A549 (cell line): ENCODE measurements at regions not wholly inside any gene's neighbourhood (a gene's known extent, or its start where the extent isn't known, plus 50 kb on each side); places are given as distances from the start of the nearest gene placed in this dataset.
"Not testable (repeated sequence)": the region's sequence is repeated elsewhere in the genome, so short reads cannot be mapped to it uniquely, and the experiment has no call there.

ENCODE experiments used
- JUN ChIP-seq, 2 experiments: fragments of >200 bp; sonication (Bioruptor Twin); formaldehyde crosslinking; IDR thresholded peaks; 2 replicates in 1 of 2; 3 replicates in 1 of 2; pipeline ENCODE4 v1.6.1; 2016 to 2017
- NFE2L2 ChIP-seq: fragments of 150-350 bp; conservative IDR thresholded peaks from 2 replicates; pipeline ENCODE4 v1.6.1; 2014; ENCODE audit warnings: low read length
- POLR2A ChIP-seq: IDR thresholded peaks from 2 replicates; pipeline ENCODE4 v1.6.1; 2012; ENCODE audit warnings: mild to moderate bottlenecking, low read length
- RFX5 ChIP-seq: fragments of 450-650 bp; IDR thresholded peaks from 2 replicates; pipeline ENCODE4 v1.7.1; 2014; ENCODE audit warnings: antibody characterized with exemption, mild to moderate bottlenecking, moderate library complexity
- RNF2 ChIP-seq: fragments of 200-600 bp; sonication (generic); IDR thresholded peaks from 2 replicates; pipeline ENCODE4 v1.6.1; 2016; ENCODE audit warnings: low read depth, mild to moderate bottlenecking, antibody characterized with exemption, moderate library complexity, borderline replicate concordance
- TF ChIP-seq, protein P1 (sequence below): fragments of 200-600 bp; sonication (generic); IDR thresholded peaks from 2 replicates; pipeline ENCODE4 v1.6.1; 2016; ENCODE audit warnings: antibody characterized with exemption, mild to moderate bottlenecking, moderate library complexity
- TF ChIP-seq, protein P2 (sequence below): fragments of >200 bp; sonication (Bioruptor Twin); formaldehyde crosslinking; IDR thresholded peaks from 3 replicates; pipeline ENCODE4 v1.5.1; 2016

DNA sequence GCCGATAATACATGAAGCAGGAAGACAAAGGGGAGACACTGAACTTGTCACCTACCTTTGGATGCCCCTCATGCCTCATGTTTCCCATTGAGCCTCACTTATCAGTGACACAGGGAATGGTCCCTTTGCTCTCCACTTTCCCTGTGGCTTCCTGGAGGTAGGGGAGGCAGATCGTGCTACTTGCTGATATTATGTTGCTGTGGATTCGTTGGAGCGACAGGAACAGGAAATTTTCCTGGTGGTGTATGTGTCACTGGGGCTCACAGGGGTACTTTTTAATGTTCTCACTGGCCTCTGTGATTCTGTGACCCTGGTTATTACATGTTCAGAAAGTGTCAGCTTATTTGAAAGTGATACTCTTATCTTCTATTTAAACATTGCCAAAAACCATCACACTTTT is 72.7 kb upstream of the VKORC1L1 start:
- TF ChIP-seq RNF2; JUN (IDR thresholded peaks at IDR 0.05); NFE2L2; RFX5; POLR2A: not testable (repeated sequence)
- TF ChIP-seq, protein P1, sequence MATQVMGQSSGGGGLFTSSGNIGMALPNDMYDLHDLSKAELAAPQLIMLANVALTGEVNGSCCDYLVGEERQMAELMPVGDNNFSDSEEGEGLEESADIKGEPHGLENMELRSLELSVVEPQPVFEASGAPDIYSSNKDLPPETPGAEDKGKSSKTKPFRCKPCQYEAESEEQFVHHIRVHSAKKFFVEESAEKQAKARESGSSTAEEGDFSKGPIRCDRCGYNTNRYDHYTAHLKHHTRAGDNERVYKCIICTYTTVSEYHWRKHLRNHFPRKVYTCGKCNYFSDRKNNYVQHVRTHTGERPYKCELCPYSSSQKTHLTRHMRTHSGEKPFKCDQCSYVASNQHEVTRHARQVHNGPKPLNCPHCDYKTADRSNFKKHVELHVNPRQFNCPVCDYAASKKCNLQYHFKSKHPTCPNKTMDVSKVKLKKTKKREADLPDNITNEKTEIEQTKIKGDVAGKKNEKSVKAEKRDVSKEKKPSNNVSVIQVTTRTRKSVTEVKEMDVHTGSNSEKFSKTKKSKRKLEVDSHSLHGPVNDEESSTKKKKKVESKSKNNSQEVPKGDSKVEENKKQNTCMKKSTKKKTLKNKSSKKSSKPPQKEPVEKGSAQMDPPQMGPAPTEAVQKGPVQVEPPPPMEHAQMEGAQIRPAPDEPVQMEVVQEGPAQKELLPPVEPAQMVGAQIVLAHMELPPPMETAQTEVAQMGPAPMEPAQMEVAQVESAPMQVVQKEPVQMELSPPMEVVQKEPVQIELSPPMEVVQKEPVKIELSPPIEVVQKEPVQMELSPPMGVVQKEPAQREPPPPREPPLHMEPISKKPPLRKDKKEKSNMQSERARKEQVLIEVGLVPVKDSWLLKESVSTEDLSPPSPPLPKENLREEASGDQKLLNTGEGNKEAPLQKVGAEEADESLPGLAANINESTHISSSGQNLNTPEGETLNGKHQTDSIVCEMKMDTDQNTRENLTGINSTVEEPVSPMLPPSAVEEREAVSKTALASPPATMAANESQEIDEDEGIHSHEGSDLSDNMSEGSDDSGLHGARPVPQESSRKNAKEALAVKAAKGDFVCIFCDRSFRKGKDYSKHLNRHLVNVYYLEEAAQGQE, result not testable (repeated sequence)
- TF ChIP-seq, protein P2, sequence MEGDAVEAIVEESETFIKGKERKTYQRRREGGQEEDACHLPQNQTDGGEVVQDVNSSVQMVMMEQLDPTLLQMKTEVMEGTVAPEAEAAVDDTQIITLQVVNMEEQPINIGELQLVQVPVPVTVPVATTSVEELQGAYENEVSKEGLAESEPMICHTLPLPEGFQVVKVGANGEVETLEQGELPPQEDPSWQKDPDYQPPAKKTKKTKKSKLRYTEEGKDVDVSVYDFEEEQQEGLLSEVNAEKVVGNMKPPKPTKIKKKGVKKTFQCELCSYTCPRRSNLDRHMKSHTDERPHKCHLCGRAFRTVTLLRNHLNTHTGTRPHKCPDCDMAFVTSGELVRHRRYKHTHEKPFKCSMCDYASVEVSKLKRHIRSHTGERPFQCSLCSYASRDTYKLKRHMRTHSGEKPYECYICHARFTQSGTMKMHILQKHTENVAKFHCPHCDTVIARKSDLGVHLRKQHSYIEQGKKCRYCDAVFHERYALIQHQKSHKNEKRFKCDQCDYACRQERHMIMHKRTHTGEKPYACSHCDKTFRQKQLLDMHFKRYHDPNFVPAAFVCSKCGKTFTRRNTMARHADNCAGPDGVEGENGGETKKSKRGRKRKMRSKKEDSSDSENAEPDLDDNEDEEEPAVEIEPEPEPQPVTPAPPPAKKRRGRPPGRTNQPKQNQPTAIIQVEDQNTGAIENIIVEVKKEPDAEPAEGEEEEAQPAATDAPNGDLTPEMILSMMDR, result not testable (repeated sequence)
